HG03520 (cell line): ENCODE measurements at regions not wholly inside any gene's neighbourhood (a gene's known extent, or its start where the extent isn't known, plus 50 kb on each side); places are given as distances from the start of the nearest gene placed in this dataset.

Experiments
- ATAC-seq: cut with Tn5 transposase; IDR thresholded peaks from one replicate; pipeline ENCODE4 v1.9.1; 2021; ENCODE audit warnings: mild to moderate bottlenecking, moderate library complexity; ENCODE audit not compliant: unreplicated experiment

- no peak for ATAC-seq
Measured at GRCh38 chr3:102102394-102102793, 253.1 kb downstream of the NFKBIZ start.

DNA sequence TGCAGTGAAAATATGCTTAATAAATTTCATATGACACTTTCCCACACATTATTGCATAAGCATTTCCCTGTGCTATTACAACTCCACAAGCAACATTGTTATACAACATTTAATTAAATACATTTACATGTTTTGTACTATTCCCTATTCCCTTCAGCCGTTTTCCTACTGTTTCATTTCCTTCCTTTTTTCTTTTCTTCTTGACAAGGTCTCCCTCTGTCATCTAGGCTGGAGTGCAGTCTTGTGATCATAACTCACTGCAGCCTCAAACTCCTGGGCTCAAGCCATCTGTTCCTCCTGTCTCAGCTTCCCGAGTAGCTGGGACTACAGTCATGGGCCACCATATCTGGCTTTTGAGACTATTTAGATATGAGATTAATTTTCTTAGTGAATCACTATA is 254.7 kb downstream of the NFKBIZ start:
- ATAC-seq: no peak

DNA sequence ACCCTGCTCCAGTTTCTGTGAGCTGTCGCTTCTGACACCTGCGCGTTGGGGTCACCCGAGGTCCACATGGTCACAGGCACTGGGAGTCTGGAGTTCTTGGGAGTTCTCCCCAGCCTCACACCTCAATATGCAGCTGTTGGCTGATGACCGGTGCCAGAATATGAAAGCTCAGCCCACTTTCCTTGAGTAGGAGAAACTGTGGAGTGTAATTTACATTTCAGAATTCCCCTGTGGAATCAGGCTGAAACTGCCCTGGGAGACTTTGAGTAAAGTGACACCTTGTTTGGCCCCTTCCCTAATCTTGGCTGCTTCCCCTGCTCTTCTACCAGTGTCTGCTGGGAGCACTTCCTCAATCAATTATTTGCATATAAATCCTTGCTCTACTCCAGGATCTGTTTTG is 255.9 kb downstream of the NFKBIZ start:
- no peak for ATAC-seq

DNA sequence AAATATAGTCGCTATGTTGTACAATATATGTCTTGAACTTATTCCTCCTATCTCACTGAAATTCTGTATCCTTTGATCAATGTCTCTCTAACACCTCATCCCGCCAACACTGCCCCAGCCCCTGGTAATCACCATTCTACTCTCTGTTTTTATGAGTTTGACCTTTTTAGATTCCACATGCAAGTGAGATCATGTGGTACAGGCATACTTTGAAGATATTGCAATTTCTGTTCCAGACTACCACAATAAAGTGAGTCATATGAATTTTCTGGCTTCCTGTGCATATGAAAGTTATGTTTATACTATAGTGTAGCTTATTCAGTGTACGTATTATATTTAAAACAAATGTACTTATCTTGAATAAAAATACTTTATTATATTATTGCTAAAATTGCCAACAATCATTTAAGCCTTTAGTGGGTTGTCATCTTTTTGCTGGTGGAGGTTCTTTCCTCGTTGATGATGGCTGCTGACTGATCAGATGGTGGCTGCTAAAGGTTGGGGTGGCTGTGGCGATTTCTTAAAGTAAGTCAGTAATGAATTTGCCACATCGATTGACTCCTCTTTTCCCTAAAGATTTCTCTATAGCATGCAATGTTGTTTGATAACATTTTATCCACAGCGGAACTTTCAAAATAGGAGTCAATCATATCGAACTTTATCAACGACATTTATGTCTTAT is 257.2 kb downstream of the NFKBIZ start:
- no peak for ATAC-seq

DNA sequence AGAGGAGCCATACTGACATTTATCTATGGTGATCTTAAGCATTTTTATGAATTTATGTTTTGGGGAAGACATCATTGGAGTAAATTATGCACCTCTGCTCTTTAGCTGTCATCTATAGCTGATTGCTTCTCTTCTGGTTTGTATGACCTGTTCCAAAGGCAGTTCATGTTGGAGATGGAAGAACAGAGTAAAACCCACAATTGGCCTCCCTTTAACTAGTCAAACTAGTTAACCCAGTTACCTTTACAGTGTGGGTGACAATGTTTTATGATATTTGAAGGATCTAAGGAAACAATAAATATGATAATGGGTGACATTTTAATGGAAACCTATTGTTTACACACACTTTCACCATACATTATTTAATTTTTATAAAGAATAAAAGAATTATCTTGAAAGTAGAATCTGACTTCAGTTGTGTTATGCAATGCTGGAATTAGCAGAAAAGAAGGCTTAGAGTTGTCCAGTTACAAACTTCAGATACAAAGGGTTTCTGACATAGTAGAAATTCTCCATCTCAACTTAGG is 263.5 kb downstream of the NFKBIZ start:
- ATAC-seq: no peak

DNA sequence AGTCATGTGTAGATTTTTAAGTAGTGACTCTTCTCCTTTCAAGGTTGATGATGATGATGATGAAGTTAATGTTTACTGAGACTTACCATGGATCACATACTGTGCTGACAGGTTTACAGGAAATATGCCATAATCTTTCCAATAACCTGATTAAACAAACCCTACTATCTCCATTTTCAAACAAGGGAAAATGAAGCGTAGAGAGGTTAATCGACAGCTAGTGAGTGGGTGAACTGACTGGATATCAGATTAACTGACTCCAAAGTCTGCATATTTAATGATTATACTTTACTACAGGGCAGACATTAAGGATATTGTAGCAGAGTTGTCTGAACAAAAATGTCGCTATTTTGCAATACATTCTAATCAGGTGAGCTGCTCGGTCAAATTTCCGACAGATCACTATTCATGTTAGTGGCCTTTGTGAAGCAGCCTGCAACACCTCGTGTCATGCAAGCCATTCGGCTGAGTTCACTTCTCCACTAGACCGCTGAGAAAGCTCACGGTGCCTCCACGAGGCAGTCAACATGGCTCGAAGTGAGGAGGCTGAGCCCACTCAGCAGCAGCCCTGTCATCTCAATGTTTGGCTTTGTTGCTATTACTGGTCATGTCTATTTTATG is 264.2 kb downstream of the NFKBIZ start:
- ATAC-seq: no peak

GRCh38 chr3:102114264-102114979 is 265.1 kb downstream of the NFKBIZ start:
- ATAC-seq: no peak

- no peak for ATAC-seq
Measured at GRCh38 chr3:102122527-102122926, 273.2 kb downstream of the NFKBIZ start.

- ATAC-seq: no peak
Measured at GRCh38 chr3:102123590-102124190, 274.4 kb downstream of the NFKBIZ start.

GRCh38 chr3:102124282-102124681 is 275.0 kb downstream of the NFKBIZ start:
- ATAC-seq: no peak

GRCh38 chr3:102124704-102125103 is 275.4 kb downstream of the NFKBIZ start:
- ATAC-seq: no peak

DNA sequence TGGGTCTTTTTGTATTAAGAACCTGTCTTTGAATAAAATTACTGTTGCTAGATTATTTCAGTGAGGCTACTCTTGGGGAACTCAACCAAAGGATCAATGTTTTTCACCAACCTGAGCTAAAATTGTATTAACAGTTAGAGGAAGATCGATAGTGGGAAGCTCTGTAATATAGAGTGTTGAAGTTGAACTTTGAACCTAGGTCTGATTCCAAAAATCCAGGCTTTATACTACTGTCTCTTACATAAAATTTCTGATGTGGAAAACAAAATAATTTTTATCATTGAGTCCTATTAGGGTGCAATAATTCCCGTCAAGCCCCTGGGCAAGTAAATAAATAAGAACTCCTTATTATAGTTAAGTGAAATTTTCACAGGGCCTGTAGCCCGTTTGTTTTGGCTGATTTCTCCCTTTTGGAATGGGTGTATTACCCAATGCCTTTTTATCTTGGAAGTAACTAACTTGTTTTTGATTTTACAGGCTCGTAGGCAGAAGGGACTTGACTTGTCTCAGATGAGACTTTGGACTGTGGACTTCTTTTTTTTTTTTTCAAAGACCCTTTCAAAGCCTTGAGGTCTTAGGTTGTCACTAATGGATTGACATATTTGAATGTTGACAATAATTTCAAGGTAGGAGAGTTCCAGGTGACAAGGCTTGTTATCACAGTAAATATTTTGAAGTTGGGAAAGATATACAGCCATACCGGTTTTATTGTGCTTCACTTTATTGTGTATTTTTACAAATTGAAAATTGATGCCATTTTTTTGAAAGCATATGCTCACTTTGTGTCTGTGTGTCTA is 276.1 kb downstream of the NFKBIZ start:
- ATAC-seq: no peak

- no peak for ATAC-seq
Measured at GRCh38 chr3:102125994-102126368, 276.7 kb downstream of the NFKBIZ start.

DNA sequence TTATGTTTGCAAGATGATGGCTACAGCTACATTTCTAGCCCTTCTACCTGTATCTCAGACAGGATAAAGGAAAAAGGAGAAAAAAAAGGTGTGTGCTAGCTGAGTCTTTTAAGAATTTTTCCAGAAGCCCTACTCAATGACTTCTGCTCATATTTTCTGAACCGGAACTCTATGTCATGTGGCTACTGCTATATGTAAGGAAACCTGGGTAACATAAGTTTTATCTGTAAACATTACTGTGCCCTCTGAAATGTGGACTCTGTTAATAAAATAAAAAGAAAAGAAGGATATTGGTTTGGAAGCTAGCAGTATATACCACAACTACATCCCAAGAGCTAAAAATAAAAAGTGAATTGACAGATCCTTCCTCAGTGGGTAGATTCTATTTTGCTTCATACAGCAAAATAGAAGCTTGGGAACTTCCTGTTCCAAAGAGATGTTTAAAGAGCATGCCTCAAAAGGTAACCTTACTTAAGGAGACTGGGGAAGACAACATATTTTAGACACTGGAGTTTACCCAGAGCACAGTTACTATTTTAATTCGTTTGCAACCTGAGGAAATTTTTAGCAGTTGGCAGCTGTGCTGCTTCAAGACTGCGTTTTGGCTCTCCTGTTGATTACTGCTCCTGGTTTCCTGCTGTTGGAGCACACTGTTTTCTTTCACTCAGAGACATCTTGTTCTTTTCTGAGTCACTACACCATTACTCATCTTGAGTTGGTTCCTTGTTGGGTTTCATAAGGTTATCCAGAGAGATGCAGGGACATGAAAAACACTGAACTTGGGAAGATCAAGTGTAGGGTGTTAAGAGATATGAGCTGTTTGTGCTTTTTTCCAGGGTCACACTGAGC is 280.7 kb downstream of the NFKBIZ start:
- ATAC-seq: no peak

DNA sequence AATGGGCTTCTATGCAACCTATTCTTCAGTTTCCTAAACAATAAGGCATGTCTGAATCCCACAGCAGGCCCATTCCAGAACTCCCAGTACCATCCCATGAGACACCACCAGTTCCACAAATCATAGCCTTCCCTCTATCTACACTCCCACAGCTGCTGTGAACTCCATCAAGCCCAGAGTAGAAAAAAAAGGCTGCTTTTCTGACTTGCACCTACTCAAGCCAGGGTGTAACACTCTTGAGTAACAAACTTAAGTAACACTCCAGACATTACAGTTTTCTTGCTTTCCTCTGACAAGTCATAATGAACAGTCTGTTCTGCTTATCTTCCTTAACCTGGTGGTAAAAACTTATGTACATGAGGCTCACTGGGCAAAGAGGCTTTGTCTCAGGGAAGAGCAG is 283.1 kb downstream of the NFKBIZ start:
- ATAC-seq: no peak

- no peak for ATAC-seq
Measured at GRCh38 chr3:102133376-102133775, 284.1 kb downstream of the NFKBIZ start.

DNA sequence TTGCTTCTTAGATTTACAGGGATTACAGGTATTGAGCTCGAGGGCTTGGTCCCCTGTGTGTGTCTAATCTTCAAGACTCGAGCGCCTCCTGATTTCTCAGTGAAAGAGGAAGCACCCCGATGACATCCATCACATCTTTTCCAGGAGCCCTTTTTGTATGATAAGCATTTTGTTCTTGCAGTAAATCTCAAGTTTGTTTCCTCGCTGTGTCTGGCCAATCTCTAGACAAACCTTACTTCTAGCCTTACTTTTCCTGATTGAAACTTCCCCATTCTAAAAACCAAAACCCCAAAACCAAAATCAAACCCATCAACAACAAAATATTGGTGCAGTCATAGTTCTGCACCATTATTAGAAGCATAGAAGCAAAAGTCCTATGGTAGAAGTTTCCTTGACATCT is 286.0 kb downstream of the NFKBIZ start:
- no peak for ATAC-seq

DNA sequence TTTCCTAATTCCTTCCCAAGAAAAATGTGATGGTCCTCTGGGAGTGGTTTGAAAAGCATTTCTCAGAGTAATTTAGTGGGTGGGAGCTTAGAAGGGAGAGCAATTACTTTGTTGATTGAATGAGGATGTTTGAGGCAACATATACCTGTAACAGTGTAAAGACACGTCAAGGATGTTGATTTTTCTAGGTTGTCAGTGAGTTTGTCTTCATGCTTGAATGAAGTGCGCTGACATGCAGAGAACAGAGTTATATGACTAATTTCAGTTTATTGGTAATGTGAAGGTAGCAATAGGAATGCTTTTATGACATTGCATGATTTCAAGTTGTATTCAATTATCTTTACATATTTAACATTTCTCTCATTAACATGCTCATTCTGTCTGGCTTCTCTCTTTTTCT is 286.9 kb downstream of the NFKBIZ start:
- no peak for ATAC-seq

- no peak for ATAC-seq
Measured at GRCh38 chr3:102140116-102140515, 290.8 kb downstream of the NFKBIZ start.
